PC-9 (cell line): ENCODE measurements at regions not wholly inside any gene's neighbourhood (a gene's known extent, or its start where the extent isn't known, plus 50 kb on each side); places are given as distances from the start of the nearest gene placed in this dataset.
"Not testable (repeated sequence)": the region's sequence is repeated elsewhere in the genome, so short reads cannot be mapped to it uniquely, and the experiment has no call there.

Experiments
- CTCF ChIP-seq: fragments of 200-600 bp; sonication (generic); conservative IDR thresholded peaks from 2 replicates; pipeline ENCODE4 v1.6.1; 2017; ENCODE audit warnings: mixed run types, antibody characterized with exemption, mild to moderate bottlenecking, moderate library complexity
- EZH2 ChIP-seq: fragments of 200-600 bp; sonication (generic); IDR thresholded peaks from 2 replicates; pipeline ENCODE4 v1.8.0; 2017; ENCODE audit warnings: antibody characterized with exemption, low read depth

- TF ChIP-seq CTCF, EZH2: not testable (repeated sequence)
These were observed 312.6 kb upstream of the MCTP2 start for GRCh38 chr15:93918801-93919200.
